ENCODE measurements at regions not wholly inside any gene's neighbourhood (a gene's known extent, or its start where the extent isn't known, plus 50 kb on each side); places are given as distances from the start of the nearest gene placed in this dataset.

- TF ChIP-seq EP300 (IDR thresholded peaks at IDR 0.05) (no peak), POLR2A (IDR thresholded peaks at IDR 0.05) (no peak), CTCF (IDR thresholded peaks at IDR 0.05) (no peak)
Measured at GRCh38 chr22:26942637-26942957, 285.2 kb downstream of the MIAT start.

All from suprapubic skin (tissue), 3 donors.